HepG2 (cell line): ENCODE measurements at regions not wholly inside any gene's neighbourhood (a gene's known extent, or its start where the extent isn't known, plus 50 kb on each side); places are given as distances from the start of the nearest gene placed in this dataset.

Experiments
- ATAC-seq: fragments of 200-7000 bp; cut with Tn5 transposase; 3 replicates; pipeline ENCODE4 v1.9.1; 2020; ENCODE audit warnings: mild to moderate bottlenecking, moderate library complexity
- BruUV-seq: library from RNA; stranded (reverse); fragments of 400-500 nt; replicated peaks from 2 replicates; lab custom pipeline; 2021; lab: Mats Ljungman, UMichigan
- CTCF ChIA-PET: fragments of 300-600 bp; formaldehyde crosslinking; extraction: SDS; loops from one replicate; lab custom pipeline; 2021; ENCODE audit warnings: low total read pairs, inconsistent platforms, low intra/inter-chr PET ratio; lab: Yijun Ruan, JAX
- POLR2A ChIA-PET: fragments of 350-600 bp; sonication (Branson Sonifier 250); formaldehyde crosslinking; loops from one replicate; lab custom pipeline; 2020; ENCODE audit warnings: antibody characterized with exemption, inconsistent platforms; lab: Yijun Ruan, JAX
- DNase-seq: peaks from one replicate; pipeline ENCODE4 v3.0.0-alpha.2; 2015; ENCODE audit warnings: low spot score
- FAIRE-seq: peaks from 3 replicates; lab custom pipeline; 2011; peaks lifted over from hg19 to GRCh38; lab: Jason Lieb, UNC
- H2AFZ ChIP-seq: one replicate; pipeline ENCODE4 v1.6.1; 2011; ENCODE audit warnings: low read length, inconsistent platforms
- H3K27ac ChIP-seq: fragments of 300-600 bp; 3 replicates; pipeline ENCODE4 v1.8.0; 2011; ENCODE audit warnings: mixed run types, mild to moderate bottlenecking, mixed read lengths, low read length, inconsistent platforms; ENCODE audit not compliant: insufficient read depth; ENCODE audit errors: extremely low read length
- H3K27me3 ChIP-seq, 2 experiments: fragments of 200-600 bp in 1 of 2; 2 replicates in 1 of 2; 3 replicates in 1 of 2; pipeline versions ENCODE4 v1.6.0 to v1.8.0; 2011; ENCODE audit warnings: low read length in 2 of 2, mild to moderate bottlenecking in 2 of 2, moderate library complexity in 2 of 2, inconsistent platforms in 1 of 2; ENCODE audit not compliant: insufficient read depth in 2 of 2, control insufficient read depth in 1 of 2
- H3K36me3 ChIP-seq, 2 experiments: fragments of 200-600 bp in 1 of 2; replicated peaks in 1 of 2; 2 replicates in 1 of 2; 3 replicates in 1 of 2; pipeline versions ENCODE4 v1.5.1 to v1.8.0; 2011; ENCODE audit warnings: low read length in 2 of 2, inconsistent platforms in 1 of 2; ENCODE audit not compliant: insufficient read depth in 2 of 2, control insufficient read depth in 1 of 2
- H3K4me1 ChIP-seq: 2 replicates; pipeline ENCODE4 v1.5.1; 2012; ENCODE audit warnings: low read length, inconsistent platforms; ENCODE audit not compliant: insufficient read depth
- H3K4me2 ChIP-seq: 2 replicates; pipeline ENCODE4 v1.6.0; 2011; ENCODE audit warnings: low read depth, low read length, inconsistent platforms
- H3K4me3 ChIP-seq, 3 experiments: fragments of 200-600 bp in 1 of 3; sonication (generic), shearing (Covaris generic) in 1 of 3; replicated peaks in 1 of 3; 2 replicates each; pipeline ENCODE4 v1.5.1; 2011 to 2016; ENCODE audit warnings: low read length in 3 of 3, inconsistent platforms in 2 of 3, low read depth in 2 of 3, mild to moderate bottlenecking in 2 of 3, control low read depth in 1 of 3, mixed read lengths in 1 of 3; ENCODE audit not compliant: insufficient read depth in 1 of 3
- H3K79me2 ChIP-seq: one replicate; pipeline ENCODE4 v1.6.1; 2011; ENCODE audit warnings: low read length, inconsistent platforms; ENCODE audit not compliant: insufficient read depth
- H3K9ac ChIP-seq: 2 replicates; pipeline ENCODE4 v1.6.0; 2011; ENCODE audit warnings: mild to moderate bottlenecking, low read depth, low read length, inconsistent platforms; ENCODE audit not compliant: insufficient read depth
- H3K9me3 ChIP-seq: 2 replicates; pipeline ENCODE4 v1.5.1; 2012; ENCODE audit warnings: mild to moderate bottlenecking, low read length
- H4K20me1 ChIP-seq: 2 replicates; pipeline ENCODE4 v1.6.0; 2011; ENCODE audit warnings: inconsistent platforms, mild to moderate bottlenecking, low read length, moderate library complexity; ENCODE audit not compliant: insufficient read depth
- ATF7-NPFF ChIP-seq: sonication (generic); formaldehyde crosslinking; IDR thresholded peaks from 2 replicates; pipeline ENCODE4 v1.8.1; 2023; ENCODE audit warnings: mild to moderate bottlenecking, low read depth, missing genetic modification reagents, moderate library complexity
- JUNB ChIP-seq: sonication (generic); formaldehyde crosslinking; IDR thresholded peaks from 2 replicates; pipeline ENCODE4 v1.8.0; 2022; ENCODE audit warnings: missing genetic modification reagents, mild to moderate bottlenecking, borderline replicate concordance
- MIER3 ChIP-seq: IDR thresholded peaks from 2 replicates; pipeline ENCODE4 v1.6.1; 2016; ENCODE audit warnings: missing compliant biosample characterization, borderline replicate concordance
- RBM39 ChIP-seq: fragments of 200-400 bp; formaldehyde crosslinking; IDR thresholded peaks from one replicate; pipeline ENCODE4 v1.6.1; 2018; ENCODE audit warnings: antibody characterized with exemption, mild to moderate bottlenecking, low read depth, low read length; ENCODE audit not compliant: poor library complexity, severe bottlenecking
- SMAD9 ChIP-seq: sonication (generic); formaldehyde crosslinking; IDR thresholded peaks from 2 replicates; pipeline ENCODE4 v1.5.1; 2020; ENCODE audit warnings: mild to moderate bottlenecking, missing genetic modification reagents
- ZNF607 ChIP-seq: sonication (generic); formaldehyde crosslinking; IDR thresholded peaks from 2 replicates; pipeline ENCODE4 v1.5.1; 2020; ENCODE audit warnings: missing genetic modification reagents, mild to moderate bottlenecking, borderline replicate concordance
- WGBS: methylation state at CpG from one replicate; pipeline ENCODE4 v1.1.6; 2017; ENCODE audit warnings: low lambda C conversion rate; 5-methylcytosine and 5-hydroxymethylcytosine counted together
- in situ Hi-C: cut with HindIII; loops from 2 replicates; pipeline ENCODE4 v1.10.0; 2017; ENCODE audit warnings: low pct_unique_long_range_greater_than_20kb; ENCODE audit not compliant: extremely low pct_ligation_motif_present
- intact Hi-C: fragments of 100-400 bp; cut with micrococcal nuclease; formaldehyde crosslinking; loops from one replicate; pipeline ENCODE4 v1.10.0; 2022; ENCODE audit not compliant: unreplicated experiment
- TF ChIP-seq, protein P1 (sequence below), 2 experiments: sonication (generic) in 1 of 2; formaldehyde crosslinking in 1 of 2; IDR thresholded peaks; 2 replicates each; pipeline versions ENCODE4 v1.6.1 to v1.9.0; 2014 to 2022; ENCODE audit warnings: antibody characterized with exemption in 1 of 2, borderline replicate concordance in 1 of 2, inconsistent platforms in 1 of 2, low read depth in 1 of 2, missing genetic modification reagents in 1 of 2

DNA sequence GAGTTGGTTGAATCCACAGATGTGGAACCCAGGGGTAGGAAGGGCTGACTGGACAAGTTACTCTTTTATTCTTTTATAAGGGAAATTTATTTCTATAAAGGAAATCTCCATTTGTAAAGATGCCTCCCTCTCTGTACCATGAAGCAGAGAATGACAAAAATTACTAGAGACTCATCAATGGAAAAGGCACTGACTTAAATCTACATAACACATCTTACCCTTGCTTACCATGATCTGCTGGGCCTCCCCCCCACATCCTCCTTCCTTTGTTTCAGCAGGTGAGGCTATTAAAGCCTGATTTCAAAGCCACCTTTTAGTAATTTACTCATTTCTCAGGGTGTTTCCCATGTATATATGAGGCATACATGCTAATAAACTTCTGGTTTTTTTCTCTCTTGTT is 130.2 kb upstream of the HDDC2 start (continued):
- TF ChIP-seq, protein P1, sequence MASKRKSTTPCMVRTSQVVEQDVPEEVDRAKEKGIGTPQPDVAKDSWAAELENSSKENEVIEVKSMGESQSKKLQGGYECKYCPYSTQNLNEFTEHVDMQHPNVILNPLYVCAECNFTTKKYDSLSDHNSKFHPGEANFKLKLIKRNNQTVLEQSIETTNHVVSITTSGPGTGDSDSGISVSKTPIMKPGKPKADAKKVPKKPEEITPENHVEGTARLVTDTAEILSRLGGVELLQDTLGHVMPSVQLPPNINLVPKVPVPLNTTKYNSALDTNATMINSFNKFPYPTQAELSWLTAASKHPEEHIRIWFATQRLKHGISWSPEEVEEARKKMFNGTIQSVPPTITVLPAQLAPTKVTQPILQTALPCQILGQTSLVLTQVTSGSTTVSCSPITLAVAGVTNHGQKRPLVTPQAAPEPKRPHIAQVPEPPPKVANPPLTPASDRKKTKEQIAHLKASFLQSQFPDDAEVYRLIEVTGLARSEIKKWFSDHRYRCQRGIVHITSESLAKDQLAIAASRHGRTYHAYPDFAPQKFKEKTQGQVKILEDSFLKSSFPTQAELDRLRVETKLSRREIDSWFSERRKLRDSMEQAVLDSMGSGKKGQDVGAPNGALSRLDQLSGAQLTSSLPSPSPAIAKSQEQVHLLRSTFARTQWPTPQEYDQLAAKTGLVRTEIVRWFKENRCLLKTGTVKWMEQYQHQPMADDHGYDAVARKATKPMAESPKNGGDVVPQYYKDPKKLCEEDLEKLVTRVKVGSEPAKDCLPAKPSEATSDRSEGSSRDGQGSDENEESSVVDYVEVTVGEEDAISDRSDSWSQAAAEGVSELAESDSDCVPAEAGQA (IDR thresholded peaks at IDR 0.05; ENCODE audit: low read depth), result no peak
- TF ChIP-seq, protein P1 (CRISPR knock-in tag; IDR thresholded peaks at IDR 0.05; ENCODE audit: borderline replicate concordance), result no peak
- TF ChIP-seq ZNF607 (CRISPR knock-in tag) (no peak), MIER3 (CRISPR knock-in tag) (no peak)
- TF ChIP-seq, all 625 proteins: peak for 0

DNA sequence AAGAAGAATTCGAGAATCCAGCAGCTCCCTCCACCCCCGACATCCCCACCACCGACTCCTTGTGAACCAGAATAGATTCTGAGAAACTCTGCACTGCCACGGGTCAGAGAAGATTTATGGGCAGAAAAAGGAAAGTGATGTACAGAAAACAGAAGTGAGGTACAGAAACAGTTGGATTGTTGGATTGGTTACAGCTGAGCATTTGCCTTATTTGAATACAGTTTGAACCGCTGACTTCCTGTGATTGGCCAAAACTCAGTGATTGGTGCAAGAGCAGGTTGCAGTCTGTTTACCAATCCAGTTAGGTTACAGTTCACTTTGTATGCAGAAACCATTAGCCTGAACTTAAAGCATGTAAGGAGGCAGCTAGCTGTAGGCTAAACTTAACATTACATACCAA is 131.2 kb upstream of the HDDC2 start:
- Histone ChIP-seq H3K9ac (no peak overlapping the region), H3K27ac (no peak overlapping the region), H3K4me3 (no peak overlapping the region), H3K4me1 (no peaks in the 10 kb centered on the region), H3K4me2 (no peak overlapping the region), H3K9me3 (no peaks in the 10 kb centered on the region), H2AFZ (no peak overlapping the region), H3K79me2 (no peaks in the 10 kb centered on the region), H3K36me3 (no peaks in the 10 kb centered on the region), H4K20me1 (no peaks in the 10 kb centered on the region), H3K27me3 (no peaks in the 10 kb centered on the region)
- ChIA-PET POLR2A (no interaction called here), CTCF (no interaction called here)
- intact Hi-C loops (no loop called here), in situ Hi-C loops (no loop called here)
- BruUV-seq, result no TSS peak
- WGBS, result 3% methylated on average over 5 of the region's 5 CpGs
- FAIRE-seq (no peak), DNase-seq (no peak), ATAC-seq (no peak)
- TF ChIP-seq JUNB (CRISPR knock-in tag) (no peak), SMAD9 (CRISPR knock-in tag) (no peak), RBM39 (no peak), ATF7-NPFF (CRISPR knock-in tag) (no peak)
